GM10266 (cell line): ENCODE measurements at regions not wholly inside any gene's neighbourhood (a gene's known extent, or its start where the extent isn't known, plus 50 kb on each side); places are given as distances from the start of the nearest gene placed in this dataset.
"Not testable (repeated sequence)": the region's sequence is repeated elsewhere in the genome, so short reads cannot be mapped to it uniquely, and the experiment has no call there.

ENCODE experiments used
- DNase-seq: peaks from one replicate; pipeline ENCODE4 v3.0.0; 2012; ENCODE audit errors: extremely low spot score
- CTCF ChIP-seq: IDR thresholded peaks from 2 replicates; pipeline ENCODE4 v1.5.1; 2012; ENCODE audit warnings: mild to moderate bottlenecking, low read depth; ENCODE audit not compliant: control insufficient read depth, insufficient read depth; ENCODE audit errors: missing control alignments

DNA sequence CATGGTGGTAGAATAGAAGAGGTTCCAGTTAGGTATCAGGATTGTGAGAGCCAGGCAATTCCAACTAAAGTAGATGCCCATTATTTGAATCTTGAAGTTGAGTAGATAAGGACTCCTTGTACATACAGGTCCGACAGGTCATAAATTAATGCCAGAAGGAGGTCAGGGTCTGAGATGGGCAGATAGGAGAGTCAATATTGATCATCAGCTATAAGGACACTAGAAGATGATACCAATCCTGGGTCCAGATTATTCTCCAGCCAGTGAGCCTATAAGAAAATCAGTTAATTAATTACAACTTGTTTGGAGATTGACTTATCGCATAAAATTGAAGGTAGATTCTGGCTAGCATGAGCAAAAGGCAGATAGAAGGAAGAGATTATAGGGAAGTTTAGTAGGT, 378.4 kb upstream of the NAALADL2 start:
- no peak for TF ChIP-seq CTCF
- no peak for DNase-seq

DNA sequence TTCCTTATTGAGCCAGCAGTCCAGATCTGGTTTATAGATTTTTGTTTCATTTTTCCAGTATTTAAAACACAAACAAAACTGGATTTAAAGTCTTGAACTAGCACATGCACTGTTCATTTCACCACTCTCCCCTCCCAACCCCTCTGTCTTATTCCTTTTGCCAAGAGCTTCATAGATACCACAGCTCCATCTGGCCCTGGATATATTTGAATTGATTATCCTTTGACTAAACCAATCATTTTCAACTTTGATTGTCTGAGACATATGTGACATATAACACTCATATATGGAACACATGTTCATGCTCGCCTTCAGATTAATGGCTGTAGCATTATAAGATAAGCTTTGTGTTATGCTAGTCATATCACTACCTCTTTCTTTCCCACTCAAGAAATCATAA, 376.6 kb upstream of the NAALADL2 start:
- no peak for DNase-seq
- no peak for TF ChIP-seq CTCF

DNA sequence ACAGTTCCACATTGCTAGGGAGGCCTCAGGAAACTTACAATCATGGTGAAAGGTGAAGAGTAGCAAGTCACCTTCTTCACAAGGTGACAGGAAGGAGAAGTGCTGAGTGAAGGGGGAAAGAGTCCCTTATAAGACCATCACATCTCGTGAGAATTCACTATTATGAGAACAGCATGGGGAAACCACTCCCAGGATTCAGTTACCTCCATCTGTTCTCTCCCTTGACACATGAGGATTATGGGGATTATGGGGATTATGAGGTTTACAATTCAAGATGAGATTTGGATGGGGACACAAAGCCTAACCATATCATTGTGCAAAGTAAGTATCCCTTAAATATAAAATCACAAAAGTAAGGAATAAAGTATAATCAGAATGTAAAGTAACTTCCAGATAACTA, 375.9 kb upstream of the NAALADL2 start:
- TF ChIP-seq CTCF, result no peak
- DNase-seq, result no peak

GRCh38 chr3:174483856-174484255, 375.3 kb upstream of the NAALADL2 start:
- not testable (repeated sequence) for DNase-seq

- TF ChIP-seq CTCF, result no peak
- no peak for DNase-seq
Observed at GRCh38 chr3:174488527-174488926, 370.6 kb upstream of the NAALADL2 start.

- no peak for DNase-seq
Observed at GRCh38 chr3:174495311-174495710, 363.8 kb upstream of the NAALADL2 start.

GRCh38 chr3:174495928-174496327, 363.2 kb upstream of the NAALADL2 start:
- no peak for TF ChIP-seq CTCF
- DNase-seq, result no peak

More at GRCh38 chr3:174495311-174495710, 363.8 kb upstream of the NAALADL2 start:
- no peak for TF ChIP-seq CTCF

DNA sequence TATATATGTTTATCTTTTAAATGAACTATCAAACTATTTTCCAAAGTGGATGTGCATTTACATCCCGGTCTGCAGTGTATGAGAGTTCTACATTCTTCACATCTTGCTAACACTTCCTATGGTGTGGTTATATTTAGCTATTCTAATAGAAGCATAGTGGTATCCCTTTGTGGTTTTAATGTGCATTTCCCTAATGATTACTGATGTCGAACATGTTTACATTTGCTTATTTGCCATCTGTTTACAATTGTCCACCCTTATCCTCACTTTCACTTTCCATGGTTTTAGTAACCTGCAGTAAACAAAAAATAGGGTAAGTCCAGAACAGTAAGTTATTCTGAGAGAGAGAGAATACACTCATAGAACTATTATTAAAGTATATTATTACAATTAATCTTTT, 360.5 kb upstream of the NAALADL2 start:
- DNase-seq, result no peak
- TF ChIP-seq CTCF, result no peak
